K562 (cell line): ENCODE measurements at regions not wholly inside any gene's neighbourhood (a gene's known extent, or its start where the extent isn't known, plus 50 kb on each side); places are given as distances from the start of the nearest gene placed in this dataset.

Source experiments
- DNMT1 ChIP-seq: fragments of 450-650 bp; IDR thresholded peaks from 2 replicates; pipeline ENCODE4 v1.6.1; 2016; ENCODE audit warnings: antibody characterized with exemption, mild to moderate bottlenecking
- PHF21A ChIP-seq: fragments of 450-650 bp; IDR thresholded peaks from 2 replicates; pipeline ENCODE4 v1.6.1; 2017; ENCODE audit warnings: low read depth, borderline replicate concordance
- PHF8 ChIP-seq: fragments of 200-600 bp; sonication (generic); IDR thresholded peaks from 2 replicates; pipeline ENCODE4 v1.6.1; 2012; ENCODE audit warnings: mixed run types, mild to moderate bottlenecking, inconsistent platforms, low read length, moderate library complexity, borderline replicate concordance
- SMARCA4 ChIP-seq: fragments of 450-650 bp; IDR thresholded peaks from 2 replicates; pipeline ENCODE4 v1.6.1; 2016
- SRSF9 ChIP-seq: fragments of 200-400 bp; formaldehyde crosslinking; IDR thresholded peaks from 2 replicates; pipeline ENCODE4 v1.6.1; 2017; ENCODE audit warnings: low read depth, low read length, borderline replicate concordance
- TF ChIP-seq, protein P1 (sequence below): fragments of 450-650 bp; IDR thresholded peaks from 2 replicates; pipeline ENCODE4 v1.6.1; 2016; ENCODE audit warnings: borderline replicate concordance

DNA sequence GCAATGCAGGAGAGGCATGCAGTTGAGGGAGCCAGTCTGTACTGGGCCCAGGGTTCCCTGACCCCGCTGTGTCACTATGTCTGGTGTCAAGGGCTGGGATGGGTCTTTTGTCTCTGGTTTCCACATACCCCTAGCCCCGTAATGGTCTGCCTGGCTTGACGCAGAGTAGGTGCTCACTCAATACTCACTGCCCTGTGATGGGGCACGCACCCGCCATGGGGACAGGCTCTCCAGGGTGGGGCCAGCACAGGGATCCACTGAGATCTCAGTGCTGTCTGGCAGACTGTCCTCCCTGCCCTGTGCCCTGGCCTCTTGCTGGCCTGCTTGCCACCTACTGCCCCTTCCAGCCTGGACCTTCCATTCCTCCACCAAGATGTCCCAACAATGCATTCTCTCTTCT is 101.7 kb upstream of the CD82 start:
- TF ChIP-seq, protein P1, sequence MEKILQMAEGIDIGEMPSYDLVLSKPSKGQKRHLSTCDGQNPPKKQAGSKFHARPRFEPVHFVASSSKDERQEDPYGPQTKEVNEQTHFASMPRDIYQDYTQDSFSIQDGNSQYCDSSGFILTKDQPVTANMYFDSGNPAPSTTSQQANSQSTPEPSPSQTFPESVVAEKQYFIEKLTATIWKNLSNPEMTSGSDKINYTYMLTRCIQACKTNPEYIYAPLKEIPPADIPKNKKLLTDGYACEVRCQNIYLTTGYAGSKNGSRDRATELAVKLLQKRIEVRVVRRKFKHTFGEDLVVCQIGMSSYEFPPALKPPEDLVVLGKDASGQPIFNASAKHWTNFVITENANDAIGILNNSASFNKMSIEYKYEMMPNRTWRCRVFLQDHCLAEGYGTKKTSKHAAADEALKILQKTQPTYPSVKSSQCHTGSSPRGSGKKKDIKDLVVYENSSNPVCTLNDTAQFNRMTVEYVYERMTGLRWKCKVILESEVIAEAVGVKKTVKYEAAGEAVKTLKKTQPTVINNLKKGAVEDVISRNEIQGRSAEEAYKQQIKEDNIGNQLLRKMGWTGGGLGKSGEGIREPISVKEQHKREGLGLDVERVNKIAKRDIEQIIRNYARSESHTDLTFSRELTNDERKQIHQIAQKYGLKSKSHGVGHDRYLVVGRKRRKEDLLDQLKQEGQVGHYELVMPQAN = no peak
- TF ChIP-seq SMARCA4 = no peak
- no peak for TF ChIP-seq PHF8
- TF ChIP-seq PHF21A = no peak
- TF ChIP-seq DNMT1 = no peak
- TF ChIP-seq SRSF9 = no peak
